Myocyte (in vitro differentiated cells): ENCODE measurements at regions not wholly inside any gene's neighbourhood (a gene's known extent, or its start where the extent isn't known, plus 50 kb on each side); places are given as distances from the start of the nearest gene placed in this dataset.

Experiments
- DNase-seq: peaks from one replicate; pipeline ENCODE4 v3.0.0-alpha.2; 2012; ENCODE audit warnings: low read depth

- DNase-seq, result no peak
These were observed 58.3 kb downstream of the TRIML1 start for GRCh38 chr4:188197566-188197965.

DNA sequence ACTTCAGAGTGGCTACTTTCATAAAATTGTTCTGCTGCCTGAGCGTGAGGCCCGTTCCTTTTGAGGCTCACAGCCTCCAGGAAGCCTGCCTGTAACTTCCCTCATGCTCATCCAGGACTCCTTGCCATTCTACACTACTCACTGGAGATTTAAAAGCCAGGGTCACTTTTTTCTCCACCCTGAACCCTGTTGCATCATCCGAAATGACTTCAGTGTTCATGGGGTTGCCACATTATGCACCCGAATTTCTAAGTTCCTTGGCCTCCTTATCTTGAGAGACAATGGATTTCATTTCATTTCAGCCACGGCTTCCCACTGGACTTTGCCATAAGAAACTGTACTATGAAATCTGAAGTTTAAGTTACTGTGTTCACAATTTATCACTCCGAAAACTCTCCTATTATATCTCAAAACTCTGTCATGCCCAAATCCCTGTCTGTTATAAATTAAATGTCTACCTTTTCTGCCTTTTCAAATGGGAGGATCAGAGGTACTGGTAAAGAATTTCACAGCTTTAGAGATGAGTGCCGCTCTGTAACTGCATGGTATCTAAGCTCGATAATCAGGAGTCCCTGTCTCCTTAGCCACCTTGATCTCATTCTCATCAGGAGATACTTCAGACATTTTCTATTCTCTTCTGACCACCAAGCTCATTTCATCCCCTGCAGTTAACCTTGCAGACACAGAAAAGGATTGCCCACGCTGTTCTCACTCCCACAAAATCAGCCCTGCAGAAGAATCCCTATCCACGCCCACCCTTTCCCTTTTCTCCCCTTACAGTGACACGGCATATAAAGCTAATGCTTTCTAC is 59.9 kb downstream of the TRIML1 start:
- no peak for DNase-seq

- no peak for DNase-seq
These were observed 62.6 kb downstream of the TRIML1 start for GRCh38 chr4:188201851-188202250.

GRCh38 chr4:188206783-188207182 is 67.5 kb downstream of the TRIML1 start:
- no peak for DNase-seq

GRCh38 chr4:188214861-188215260 is 75.6 kb downstream of the TRIML1 start:
- no peak for DNase-seq

- DNase-seq, result no peak
These were observed 79.2 kb downstream of the TRIML1 start for GRCh38 chr4:188218392-188218791.

- no peak for DNase-seq
These were observed 80.8 kb downstream of the TRIML1 start for GRCh38 chr4:188220006-188220405.

DNA sequence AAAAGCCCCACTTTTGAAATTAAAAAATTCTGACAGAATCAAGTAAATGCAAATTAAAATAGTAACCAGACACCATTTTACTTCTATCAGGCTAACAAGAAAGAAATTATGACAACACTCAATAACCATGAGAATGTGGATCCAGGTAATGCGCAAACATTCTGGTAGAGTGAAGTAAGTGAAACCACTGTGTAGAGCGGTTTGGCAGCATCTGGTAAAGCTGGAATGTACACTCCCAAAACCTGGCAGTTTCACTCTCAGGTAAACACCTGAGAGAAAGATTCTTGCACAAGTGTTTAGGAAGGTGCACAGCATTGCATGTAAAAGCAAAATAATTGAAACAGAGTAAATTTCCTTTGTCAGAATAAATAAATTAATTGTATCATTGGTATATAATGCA is 81.8 kb downstream of the TRIML1 start:
- DNase-seq, result no peak

DNA sequence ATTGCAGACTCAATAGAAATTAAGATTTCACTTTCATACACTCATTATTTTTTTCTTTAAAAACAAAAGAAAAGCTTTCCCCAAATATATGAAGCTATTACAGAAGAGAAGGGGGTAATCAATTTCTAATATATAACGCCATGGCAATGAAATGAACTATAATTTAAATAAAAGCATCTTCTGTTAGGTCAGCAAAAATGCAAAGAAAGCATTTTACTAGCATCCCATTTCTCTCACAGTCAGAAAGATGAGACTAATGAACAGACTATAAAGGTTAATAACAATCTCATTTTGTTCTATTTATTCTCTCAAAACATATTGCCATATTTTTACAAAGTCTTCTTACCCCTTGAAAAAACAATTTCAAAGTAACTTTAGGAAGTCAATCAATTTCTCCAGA is 89.0 kb downstream of the TRIML1 start:
- DNase-seq, result no peak

DNA sequence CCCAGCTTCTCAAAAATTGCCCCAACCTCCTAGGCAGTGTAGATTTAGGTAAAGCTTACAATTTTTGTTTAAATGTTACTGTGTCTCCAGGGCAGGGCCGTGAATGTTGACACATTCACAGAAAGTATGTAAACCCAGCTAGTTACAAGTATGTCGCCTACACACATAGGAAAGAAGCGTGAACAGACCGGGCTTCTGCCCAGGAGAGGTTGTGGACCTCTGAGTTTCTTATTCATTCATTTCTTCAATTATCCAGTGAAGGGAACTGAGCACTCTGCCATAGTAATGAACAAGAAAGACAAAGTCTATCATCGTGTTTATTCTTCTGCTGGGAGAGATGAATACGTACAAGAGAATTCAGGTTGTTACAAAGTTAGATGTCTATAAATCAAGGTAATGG is 93.2 kb downstream of the TRIML1 start:
- no peak for DNase-seq

DNA sequence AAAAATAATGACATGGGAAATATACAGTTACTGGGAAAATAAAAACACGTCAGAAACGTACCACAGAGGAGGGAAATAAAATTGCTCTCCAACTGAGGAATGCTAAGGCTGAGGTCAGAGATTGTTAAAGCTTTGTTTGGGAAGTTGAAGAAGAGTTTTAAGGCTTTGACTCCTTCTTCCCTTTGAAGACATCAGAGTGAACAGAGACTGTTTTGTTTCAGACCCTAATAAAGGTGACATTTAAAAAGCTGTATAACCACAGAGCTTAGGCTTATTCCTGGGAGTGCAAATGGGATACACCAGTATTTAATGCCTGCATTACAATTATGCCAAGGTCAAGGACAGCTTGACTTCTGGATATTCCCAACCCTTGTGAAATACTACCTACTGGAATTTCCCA is 102.8 kb downstream of the TRIML1 start:
- no peak for DNase-seq

GRCh38 chr4:188245651-188246050 is 106.4 kb downstream of the TRIML1 start:
- no peak for DNase-seq

DNA sequence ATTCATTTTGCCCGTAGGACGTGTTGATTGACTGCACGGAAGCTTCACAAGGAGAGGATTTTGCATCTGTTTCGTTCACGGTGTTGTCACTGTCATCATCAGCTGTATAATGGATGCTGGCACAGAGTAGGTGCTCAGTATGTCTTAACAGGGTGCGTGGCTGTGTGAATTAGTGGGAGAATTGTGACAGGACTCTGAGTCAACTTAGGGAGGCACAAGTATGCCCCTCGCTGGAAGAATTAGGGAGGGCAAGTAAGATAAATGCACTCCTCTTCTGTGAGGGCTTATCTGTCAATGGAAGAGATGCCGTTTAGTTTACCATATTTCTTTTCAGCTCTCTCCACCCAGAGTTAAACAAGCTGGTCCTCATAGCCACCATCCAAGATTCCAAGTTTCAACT is 107.2 kb downstream of the TRIML1 start:
- no peak for DNase-seq

DNA sequence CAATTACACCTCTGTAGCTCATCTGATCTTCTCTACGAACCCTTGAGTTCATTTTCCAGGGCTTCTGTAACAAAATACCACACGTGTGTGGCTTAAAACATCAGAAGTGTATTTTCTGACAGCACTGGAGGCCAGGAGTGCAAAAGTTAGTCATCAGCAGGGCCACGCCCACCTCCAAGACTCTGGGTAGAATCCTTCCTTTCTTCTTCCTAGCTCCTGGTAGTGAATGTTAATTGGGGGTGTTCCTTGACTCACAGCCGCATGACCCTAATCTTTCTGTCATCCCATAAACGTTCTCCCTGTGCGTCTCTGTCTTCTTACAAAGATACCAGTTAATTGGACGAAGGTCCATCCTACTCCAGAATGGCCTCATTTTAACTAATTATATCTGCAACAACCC is 115.0 kb downstream of the TRIML1 start:
- DNase-seq, result no peak

DNA sequence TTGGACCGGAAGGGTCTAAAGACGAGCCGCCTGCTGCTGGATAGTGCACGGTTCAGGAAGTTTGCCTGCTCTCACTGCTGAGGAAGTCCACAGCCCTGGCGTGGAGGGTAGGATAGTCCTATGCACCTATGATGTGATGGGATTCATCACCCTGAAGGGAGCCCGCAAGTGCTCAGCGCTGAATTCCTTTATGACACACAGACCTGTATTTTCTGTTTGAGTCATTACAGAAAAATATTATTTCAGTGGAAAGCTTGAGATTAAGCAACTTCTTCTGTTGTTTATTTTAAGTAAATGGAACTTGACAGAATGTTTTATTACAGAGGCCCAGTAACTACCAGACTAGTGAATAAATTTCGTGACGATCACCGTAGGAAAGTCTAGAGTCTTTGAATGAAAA is 123.2 kb downstream of the TRIML1 start:
- DNase-seq, result no peak

DNA sequence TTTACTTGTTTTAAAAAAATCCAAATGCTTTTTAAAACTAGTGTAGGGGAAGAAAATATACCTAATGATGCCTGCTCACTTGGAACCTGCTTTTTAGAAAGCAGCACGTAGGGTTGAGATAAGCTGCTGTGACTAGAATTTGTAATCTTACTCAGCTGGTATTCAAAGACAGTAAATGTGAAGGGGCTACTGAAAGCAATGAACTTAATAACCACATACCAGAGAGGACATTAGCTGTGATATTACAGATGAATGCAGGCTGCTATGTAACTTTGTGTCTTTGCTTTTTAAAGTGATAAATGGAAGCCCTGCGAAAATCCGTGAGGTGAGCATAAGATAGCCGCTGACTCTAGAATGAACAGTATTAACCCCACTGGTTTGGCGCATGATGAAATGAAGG is 124.1 kb downstream of the TRIML1 start:
- no peak for DNase-seq

- no peak for DNase-seq
These were observed 127.1 kb downstream of the TRIML1 start for GRCh38 chr4:188266386-188266785.

DNA sequence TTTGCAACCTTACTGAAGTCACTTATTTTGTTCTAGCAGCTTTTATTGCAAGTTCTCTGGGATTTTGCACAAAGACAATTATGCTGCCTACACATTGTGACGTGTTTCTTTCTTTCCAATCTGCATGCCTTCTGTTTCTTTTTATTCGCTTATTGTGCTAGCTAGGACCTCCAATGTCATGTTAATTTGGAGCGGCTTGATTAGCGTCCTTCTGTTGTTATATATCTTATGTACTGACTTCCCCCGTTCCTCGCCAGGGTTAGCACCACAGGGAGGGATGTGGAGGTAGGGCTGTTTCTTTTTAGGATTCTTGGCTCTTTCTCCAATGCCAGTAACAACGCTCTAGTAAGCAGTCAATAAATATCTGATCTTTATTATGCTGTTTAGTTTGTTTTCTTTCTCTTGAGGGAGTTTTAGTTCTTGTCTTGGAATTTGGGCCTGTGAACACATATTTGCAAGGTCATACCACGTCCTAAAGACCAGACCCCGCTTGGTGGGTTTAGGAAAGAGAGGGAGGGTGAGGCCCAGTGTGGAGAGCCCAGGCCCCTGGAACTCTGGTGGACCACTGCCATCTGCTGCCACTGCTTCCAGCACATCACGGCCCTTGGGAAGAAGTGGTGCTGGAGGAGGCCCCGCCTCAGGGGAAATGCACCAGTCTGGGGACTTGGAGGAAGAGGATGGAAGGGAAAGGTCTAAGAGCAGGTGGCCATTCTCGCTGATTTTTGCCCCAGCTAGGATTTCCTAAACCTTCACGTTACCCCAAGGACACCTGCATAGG is 129.1 kb downstream of the TRIML1 start:
- no peak for DNase-seq

GRCh38 chr4:188270273-188271069 is 131.2 kb downstream of the TRIML1 start:
- DNase-seq, result no peak

DNA sequence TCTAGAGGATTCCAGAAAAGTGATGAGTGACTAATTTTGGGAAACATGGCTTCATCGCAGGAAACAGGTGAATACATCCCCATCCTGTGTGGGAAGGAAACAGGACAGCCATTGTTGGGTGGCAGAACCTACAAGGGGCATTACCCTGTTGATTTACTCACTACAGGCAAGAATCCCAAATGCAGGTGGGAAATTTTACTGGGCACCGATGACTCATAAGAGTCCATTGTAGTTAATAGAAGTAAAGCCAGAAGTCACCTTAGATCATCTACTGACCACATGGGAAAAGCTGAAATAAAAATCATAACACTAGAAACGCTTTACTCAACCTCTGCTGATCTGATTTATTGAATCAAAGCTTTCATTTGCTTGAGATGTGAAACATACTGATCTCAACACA is 136.4 kb downstream of the TRIML1 start:
- no peak for DNase-seq

GRCh38 chr4:188279184-188279583 is 139.9 kb downstream of the TRIML1 start:
- DNase-seq, result no peak
